ENCODE measurements at regions not wholly inside any gene's neighbourhood (a gene's known extent, or its start where the extent isn't known, plus 50 kb on each side); places are given as distances from the start of the nearest gene placed in this dataset.

GRCh38 chr3:21357241-21357640 is 393.8 kb downstream of the ZNF385D start:
- no peak for DNase-seq (ENCODE audit: low spot score in 2 of 2)
- Histone ChIP-seq H3K36me3 (no peaks in the 10 kb centered on the region), H3K9me3 (peaks cover 0 to 4% (median 0%) of the 10 kb centered on the region in 4 donors), H3K27me3 (no peaks in the 10 kb centered on the region), H3K4me1 (no peaks in the 10 kb centered on the region), H3K4me3 (no peak overlapping the region), H3K27ac (no peak overlapping the region)
- TF ChIP-seq CTCF (IDR thresholded peaks at IDR 0.05) (no peak), EP300 (IDR thresholded peaks at IDR 0.05) (no peak), POLR2A (IDR thresholded peaks at IDR 0.05) (no peak)
- WGBS, 2 donors, result 56 to 79% methylated on average over 2 of the region's 2 CpGs

DNA sequence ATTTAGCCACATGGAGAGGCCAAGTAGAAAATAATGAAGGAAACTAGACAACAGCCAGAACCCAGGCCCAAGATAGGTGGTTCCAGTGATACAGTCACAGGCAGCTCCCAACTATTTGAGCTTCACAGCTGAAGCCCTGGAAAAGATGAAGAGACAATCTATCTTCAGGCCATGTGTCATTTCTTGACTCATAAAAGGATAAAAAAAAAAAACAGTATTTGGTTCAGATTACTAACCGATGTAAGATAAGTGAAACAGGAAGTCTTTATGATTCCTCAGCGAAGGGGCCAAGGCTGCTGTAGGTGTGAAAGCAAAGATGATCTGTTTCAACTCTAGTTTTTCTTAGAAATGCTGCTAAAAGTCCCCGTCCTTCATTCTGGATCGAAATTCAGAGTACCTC is 394.6 kb downstream of the ZNF385D start:
- Histone ChIP-seq H3K4me1 (no peaks in the 10 kb centered on the region), H3K36me3 (no peaks in the 10 kb centered on the region), H3K9me3 (peaks cover 0 to 4% (median 0%) of the 10 kb centered on the region in 4 donors), H3K27me3 (no peaks in the 10 kb centered on the region), H3K4me3 (no peak overlapping the region), H3K27ac (no peak overlapping the region)
- TF ChIP-seq CTCF (IDR thresholded peaks at IDR 0.05) (no peak), EP300 (IDR thresholded peaks at IDR 0.05) (no peak), POLR2A (IDR thresholded peaks at IDR 0.05) (no peak)
- no peak for DNase-seq (ENCODE audit: low spot score in 2 of 2)
- 75 to 79% methylated on average over 4 of the region's 4 CpGs for WGBS, 2 donors

DNA sequence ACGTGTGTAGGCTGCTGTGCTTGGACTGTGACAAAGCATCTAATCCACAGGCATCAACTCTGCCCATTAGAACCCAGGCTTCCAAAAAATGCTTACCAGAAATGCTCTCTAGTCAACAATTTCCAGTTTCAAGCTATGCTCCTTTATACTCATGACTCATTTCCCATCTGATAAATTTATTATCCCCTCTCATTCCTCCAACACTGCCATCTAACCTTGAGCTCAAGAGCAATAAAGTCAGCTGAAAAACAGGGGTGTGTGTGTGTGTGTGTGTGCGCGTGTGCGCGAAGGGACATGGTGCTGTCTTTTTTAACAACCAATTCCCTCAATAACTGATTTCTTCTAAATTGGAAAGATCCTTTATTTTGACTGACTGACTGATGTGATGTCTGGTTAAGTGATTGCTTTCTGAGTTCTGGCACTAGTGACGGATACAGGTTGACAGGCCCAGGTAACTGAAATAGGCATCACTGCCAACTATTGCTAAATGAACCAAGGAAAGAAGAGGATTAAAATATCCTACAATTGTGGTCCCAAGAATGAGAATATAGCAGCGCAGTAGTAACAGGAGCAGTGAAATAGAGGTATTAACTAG is 405.5 kb downstream of the ZNF385D start:
- 72 to 82% methylated on average over 7 of the region's 7 CpGs for WGBS, 2 donors
- Histone ChIP-seq H3K9me3 (no peaks in the 10 kb centered on the region), H3K27ac (no peak overlapping the region), H3K4me3 (no peak overlapping the region), H3K36me3 (no peaks in the 10 kb centered on the region), H3K4me1 (no peaks in the 10 kb centered on the region), H3K27me3 (no peaks in the 10 kb centered on the region)
- TF ChIP-seq POLR2A (IDR thresholded peaks at IDR 0.05) (no peak), EP300 (IDR thresholded peaks at IDR 0.05) (no peak), CTCF (IDR thresholded peaks at IDR 0.05) (no peak)
- no peak for DNase-seq (ENCODE audit: low spot score in 2 of 2)

DNA sequence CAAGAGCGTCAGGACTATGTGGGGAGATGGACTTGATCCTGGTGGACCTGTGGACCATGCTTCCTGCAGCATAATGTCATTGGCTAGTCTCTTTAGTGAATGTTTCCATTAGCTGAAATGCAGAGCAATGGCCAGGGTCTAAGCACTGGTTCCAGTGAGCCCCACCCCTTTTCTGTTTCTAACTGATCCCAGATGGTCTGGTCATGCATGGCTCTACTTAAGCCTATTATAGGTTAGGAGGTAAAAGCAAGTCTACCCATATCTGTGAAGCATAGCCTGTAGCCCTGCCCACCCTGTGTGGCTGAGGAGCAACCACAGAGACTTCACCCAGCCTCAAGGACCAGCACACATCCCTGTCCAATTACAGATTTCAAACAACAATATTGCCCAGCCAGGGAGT is 419.2 kb downstream of the ZNF385D start:
- TF ChIP-seq POLR2A (IDR thresholded peaks at IDR 0.05) (no peak), CTCF (IDR thresholded peaks at IDR 0.05) (no peak), EP300 (IDR thresholded peaks at IDR 0.05) (no peak)
- H3K9me3 ChIP-seq, result no peaks in the 10 kb centered on the region
- no peak overlapping the region for H3K27ac ChIP-seq
- DNase-seq (ENCODE audit: low spot score in 2 of 2), result no peak
- no peak overlapping the region for H3K4me3 ChIP-seq
- no peaks in the 10 kb centered on the region for H3K27me3 ChIP-seq
- WGBS, 2 donors, result 92 to 95% methylated on average over 1 of the region's 1 CpG
- H3K4me1 ChIP-seq, result no peaks in the 10 kb centered on the region
- no peaks in the 10 kb centered on the region for H3K36me3 ChIP-seq

GRCh38 chr3:21331321-21331720 is 419.7 kb downstream of the ZNF385D start:
- no peak for DNase-seq (ENCODE audit: low spot score in 2 of 2)
- H3K4me1 ChIP-seq, result no peaks in the 10 kb centered on the region
- TF ChIP-seq CTCF (IDR thresholded peaks at IDR 0.05) (no peak), EP300 (IDR thresholded peaks at IDR 0.05) (no peak), POLR2A (IDR thresholded peaks at IDR 0.05) (no peak)
- 46 to 65% methylated on average over 2 of the region's 2 CpGs for WGBS, 2 donors
- H3K36me3 ChIP-seq, result no peaks in the 10 kb centered on the region
- no peak overlapping the region for H3K4me3 ChIP-seq
- no peak overlapping the region for H3K27ac ChIP-seq
- no peaks in the 10 kb centered on the region for H3K27me3 ChIP-seq
- no peaks in the 10 kb centered on the region for H3K9me3 ChIP-seq

Measured in tibial nerve (tissue), 4 donors.